ENCODE measurements at regions not wholly inside any gene's neighbourhood (a gene's known extent, or its start where the extent isn't known, plus 50 kb on each side); places are given as distances from the start of the nearest gene placed in this dataset.

DNA sequence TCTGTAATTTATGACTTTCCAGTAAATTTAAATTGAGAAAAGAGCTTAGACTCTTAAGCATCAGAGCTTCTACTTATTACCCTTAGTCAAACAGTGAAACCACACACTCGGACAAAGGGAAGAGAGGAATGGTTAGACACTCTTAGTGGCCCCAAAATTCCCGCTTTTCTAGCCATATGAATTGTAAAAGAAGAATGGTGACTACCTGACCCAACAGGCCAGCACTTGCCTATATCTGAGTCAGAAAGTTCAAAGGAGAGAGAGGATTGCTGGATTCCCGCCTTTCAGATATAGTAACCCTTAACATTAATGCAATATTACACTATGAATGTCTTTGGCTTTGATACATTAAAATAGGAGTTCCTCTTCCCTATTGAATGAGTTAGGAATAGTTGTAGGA lies 317.3 kb downstream of the PCDH17 start:
- TF ChIP-seq CTCF (IDR thresholded peaks at IDR 0.05) (no peak), POLR2A (IDR thresholded peaks at IDR 0.05) (no peak)
